Mucosa of rectum (tissue), 2 donors: ENCODE measurements at regions not wholly inside any gene's neighbourhood (a gene's known extent, or its start where the extent isn't known, plus 50 kb on each side); places are given as distances from the start of the nearest gene placed in this dataset.

Experiments
- H3K27ac ChIP-seq, 2 donors: one replicate each; pipeline ENCODE4 v1.7.0; 2013; ENCODE audit warnings: inconsistent platforms in 2 of 2, low read depth in 2 of 2, low read length in 2 of 2
- H3K27me3 ChIP-seq, 2 donors: one replicate each; pipeline ENCODE4 v1.7.0; 2013; ENCODE audit warnings: low read length in 2 of 2; ENCODE audit not compliant: control insufficient read depth in 2 of 2, insufficient read depth in 2 of 2
- H3K36me3 ChIP-seq, 2 donors: one replicate each; pipeline ENCODE4 v1.7.0; 2013; ENCODE audit warnings: low read length in 2 of 2; ENCODE audit not compliant: control insufficient read depth in 2 of 2, insufficient read depth in 2 of 2
- H3K4me1 ChIP-seq, 2 donors: one replicate each; pipeline ENCODE4 v1.7.0; 2013; ENCODE audit warnings: low read length in 2 of 2, mild to moderate bottlenecking in 1 of 2; ENCODE audit not compliant: control insufficient read depth in 2 of 2, insufficient read depth in 2 of 2
- H3K4me3 ChIP-seq, 2 donors: one replicate each; pipeline ENCODE4 v1.7.0; 2013; ENCODE audit warnings: low read length in 2 of 2
- H3K9ac ChIP-seq, 2 donors: one replicate each; pipeline ENCODE4 v1.7.0; 2013; ENCODE audit warnings: low read length in 2 of 2, low read depth in 1 of 2, mild to moderate bottlenecking in 1 of 2
- H3K9me3 ChIP-seq, 2 donors: one replicate each; pipeline ENCODE4 v1.7.0; 2013; ENCODE audit warnings: low read length in 2 of 2; ENCODE audit not compliant: control insufficient read depth in 2 of 2
- donor health status: healthy.
- donor health status: Normal muscosa, but diverticular disease.

DNA sequence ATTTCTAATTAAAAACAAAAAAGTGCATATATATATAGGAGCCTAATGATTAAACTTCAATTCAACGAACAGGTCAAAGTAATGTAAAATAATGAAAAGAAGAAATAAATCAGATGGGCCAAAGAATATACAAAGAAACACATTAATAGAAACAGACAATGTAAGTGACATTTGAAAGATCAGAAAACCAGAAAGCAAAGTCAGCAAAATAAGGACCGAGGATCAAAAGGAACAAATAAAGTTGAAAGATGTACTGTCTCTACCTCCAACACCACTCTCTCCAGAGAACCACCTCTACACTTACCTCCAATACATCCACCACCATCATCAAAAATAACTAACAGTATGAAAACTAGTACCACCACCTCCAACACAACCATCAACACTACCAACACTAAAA is 1226.3 kb upstream of the NCAM2 start:
- Histone ChIP-seq H3K9me3 (no peaks in the 10 kb centered on the region), H3K9ac (no peak overlapping the region), H3K27me3 (no peaks in the 10 kb centered on the region), H3K36me3 (no peaks in the 10 kb centered on the region), H3K27ac (no peak overlapping the region), H3K4me3 (no peak overlapping the region), H3K4me1 (no peaks in the 10 kb centered on the region)

DNA sequence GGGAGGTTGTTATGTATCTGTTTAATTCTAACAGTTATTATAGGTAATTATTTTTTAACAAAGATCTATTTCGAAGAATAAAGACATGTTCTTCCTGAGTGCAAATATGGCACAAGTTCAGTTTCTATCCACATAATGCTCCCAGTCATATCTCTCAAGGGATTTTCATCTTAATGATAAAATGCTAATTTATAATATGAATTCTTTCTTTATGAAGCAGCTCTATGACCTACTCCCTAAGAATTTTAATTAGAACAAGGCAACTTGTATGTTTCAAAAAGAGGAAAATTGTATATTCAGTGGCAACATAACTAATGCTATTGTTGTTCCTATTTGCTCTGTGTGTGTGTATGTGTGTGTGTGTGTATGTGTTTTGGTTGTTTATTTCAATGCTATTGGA is 1222.1 kb upstream of the NCAM2 start:
- Histone ChIP-seq H3K9me3 (peaks cover 0 to 2% of the 10 kb centered on the region in 2 donors), H3K4me1 (no peaks in the 10 kb centered on the region), H3K27ac (no peak overlapping the region), H3K36me3 (no peaks in the 10 kb centered on the region), H3K4me3 (no peak overlapping the region), H3K27me3 (no peaks in the 10 kb centered on the region), H3K9ac (no peak overlapping the region)

GRCh38 chr21:19781881-19782652 is 1216.1 kb upstream of the NCAM2 start:
- Histone ChIP-seq H3K9me3 (peaks cover 0 to 2% of the 10 kb centered on the region in 2 donors), H3K4me3 (no peak overlapping the region), H3K27me3 (no peaks in the 10 kb centered on the region), H3K27ac (no peak overlapping the region), H3K9ac (no peak overlapping the region), H3K4me1 (no peaks in the 10 kb centered on the region), H3K36me3 (no peaks in the 10 kb centered on the region)

DNA sequence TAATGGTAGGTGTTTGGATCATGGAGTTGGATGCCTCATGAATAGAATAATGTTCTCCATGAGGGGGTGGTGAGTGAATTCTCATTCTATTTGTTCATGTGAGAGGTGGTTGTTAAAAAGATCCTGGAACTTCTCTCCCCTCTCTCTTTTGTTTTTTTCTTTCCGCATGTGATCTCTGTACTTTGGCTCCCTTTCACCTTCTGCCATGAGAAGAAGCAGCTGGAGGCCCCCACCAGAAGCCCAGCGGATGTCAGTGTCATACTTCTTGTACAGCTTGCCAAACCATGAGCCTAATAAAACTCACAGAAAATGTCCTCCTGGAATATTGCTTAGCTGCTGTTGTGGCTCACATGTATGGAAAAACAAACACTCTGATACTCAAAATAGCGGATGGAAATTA is 1212.3 kb upstream of the NCAM2 start:
- Histone ChIP-seq H3K4me3 (no peak overlapping the region), H3K36me3 (no peaks in the 10 kb centered on the region), H3K9me3 (no peaks in the 10 kb centered on the region), H3K27me3 (no peaks in the 10 kb centered on the region), H3K27ac (no peak overlapping the region), H3K9ac (no peak overlapping the region), H3K4me1 (no peaks in the 10 kb centered on the region)

DNA sequence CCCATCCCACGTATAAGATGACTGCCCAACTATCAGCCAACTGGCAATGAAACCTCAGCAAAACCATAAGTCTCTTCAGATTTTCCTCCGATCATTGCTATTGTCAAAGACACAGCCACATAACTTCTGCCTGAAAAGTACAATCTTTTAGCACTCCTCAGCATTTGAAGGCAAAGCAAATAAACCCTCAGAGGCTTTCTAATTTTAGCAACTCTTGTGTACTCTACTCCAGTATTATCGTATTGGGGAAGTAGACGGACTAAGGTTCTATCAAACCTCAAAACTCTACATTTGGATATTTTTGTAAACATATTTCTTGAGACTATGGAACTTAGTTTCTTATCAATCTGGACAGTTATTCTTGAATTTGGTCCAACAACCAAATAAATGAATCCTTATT is 1206.2 kb upstream of the NCAM2 start:
- no peaks in the 10 kb centered on the region for H3K36me3 ChIP-seq
- no peaks in the 10 kb centered on the region for H3K9me3 ChIP-seq
- H3K4me1 ChIP-seq: no peaks in the 10 kb centered on the region
- no peak overlapping the region for H3K4me3 ChIP-seq
- no peak overlapping the region for H3K9ac ChIP-seq
- H3K27me3 ChIP-seq: no peaks in the 10 kb centered on the region
- H3K27ac ChIP-seq: no peak overlapping the region

- Histone ChIP-seq H3K27ac (no peak overlapping the region), H3K27me3 (no peaks in the 10 kb centered on the region), H3K9me3 (peaks cover 0 to 2% of the 10 kb centered on the region in 2 donors), H3K9ac (no peak overlapping the region), H3K36me3 (no peaks in the 10 kb centered on the region), H3K4me3 (no peak overlapping the region), H3K4me1 (no peaks in the 10 kb centered on the region)
Measured at GRCh38 chr21:19807201-19807600, 1191.0 kb upstream of the NCAM2 start.

DNA sequence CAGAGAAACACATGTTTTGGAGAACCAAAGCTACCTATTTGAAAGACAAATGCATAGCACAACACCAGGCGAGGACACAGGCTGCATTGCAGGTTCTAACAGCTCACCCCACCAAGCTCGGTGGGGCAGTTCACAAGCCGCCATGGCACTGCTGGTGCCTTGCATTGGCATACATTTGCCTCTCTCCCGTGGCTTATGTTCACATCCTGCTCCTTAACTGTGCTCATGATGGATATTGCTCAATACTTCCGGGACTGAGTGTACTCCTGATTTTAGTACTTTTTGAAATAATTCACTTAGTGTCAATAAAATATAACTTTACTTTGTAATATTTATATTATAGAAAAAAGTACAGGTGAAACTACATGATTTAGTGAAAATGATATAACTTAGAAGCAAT is 1187.4 kb upstream of the NCAM2 start:
- H3K4me3 ChIP-seq: no peak overlapping the region
- H3K9ac ChIP-seq: no peak overlapping the region
- H3K36me3 ChIP-seq: no peaks in the 10 kb centered on the region
- peaks cover 0 to 2% of the 10 kb centered on the region in 2 donors for H3K9me3 ChIP-seq
- H3K27ac ChIP-seq: no peak overlapping the region
- H3K4me1 ChIP-seq: no peaks in the 10 kb centered on the region
- no peaks in the 10 kb centered on the region for H3K27me3 ChIP-seq

- no peaks in the 10 kb centered on the region for H3K9me3 ChIP-seq
- H3K9ac ChIP-seq: no peak overlapping the region
- H3K27ac ChIP-seq: no peak overlapping the region
- H3K36me3 ChIP-seq: no peaks in the 10 kb centered on the region
- no peaks in the 10 kb centered on the region for H3K27me3 ChIP-seq
- no peak overlapping the region for H3K4me3 ChIP-seq
- no peaks in the 10 kb centered on the region for H3K4me1 ChIP-seq
Measured at GRCh38 chr21:19830446-19830845, 1167.8 kb upstream of the NCAM2 start.

GRCh38 chr21:19832551-19832950 is 1165.7 kb upstream of the NCAM2 start:
- H3K4me1 ChIP-seq: no peaks in the 10 kb centered on the region
- no peaks in the 10 kb centered on the region for H3K9me3 ChIP-seq
- H3K27me3 ChIP-seq: no peaks in the 10 kb centered on the region
- no peaks in the 10 kb centered on the region for H3K36me3 ChIP-seq
- H3K9ac ChIP-seq: no peak overlapping the region
- no peak overlapping the region for H3K27ac ChIP-seq
- H3K4me3 ChIP-seq: no peak overlapping the region

GRCh38 chr21:19833082-19833481 is 1165.1 kb upstream of the NCAM2 start:
- Histone ChIP-seq H3K9me3 (peaks cover 0 to 2% of the 10 kb centered on the region in 2 donors), H3K9ac (no peak overlapping the region), H3K4me3 (no peak overlapping the region), H3K27ac (no peak overlapping the region), H3K4me1 (no peaks in the 10 kb centered on the region), H3K36me3 (no peaks in the 10 kb centered on the region), H3K27me3 (no peaks in the 10 kb centered on the region)
